Endodermal cell (in vitro differentiated cells): ENCODE measurements at regions not wholly inside any gene's neighbourhood (a gene's known extent, or its start where the extent isn't known, plus 50 kb on each side); places are given as distances from the start of the nearest gene placed in this dataset.

Experiments used
- DNase-seq: peaks from one replicate; pipeline ENCODE4 v3.0.0-alpha.2; 2017
- H3K27ac ChIP-seq: 2 replicates; pipeline ENCODE4 v1.5.1; 2013; ENCODE audit warnings: mild to moderate bottlenecking, low read depth, low read length, moderate library complexity
- H3K27me3 ChIP-seq: 2 replicates; pipeline ENCODE4 v1.6.1; 2013; ENCODE audit warnings: mild to moderate bottlenecking, low read length, moderate library complexity; ENCODE audit not compliant: insufficient read depth, control insufficient read depth, poor library complexity, severe bottlenecking
- H3K36me3 ChIP-seq: 2 replicates; pipeline ENCODE4 v1.7.0; 2013; ENCODE audit warnings: mild to moderate bottlenecking, low read length, moderate library complexity; ENCODE audit not compliant: control insufficient read depth, insufficient read depth
- H3K4me1 ChIP-seq: one replicate; pipeline ENCODE4 v1.7.0; 2013; ENCODE audit warnings: low read length; ENCODE audit not compliant: control insufficient read depth, insufficient read depth
- H3K4me3 ChIP-seq: 2 replicates; pipeline ENCODE4 v1.5.1; 2013; ENCODE audit warnings: mild to moderate bottlenecking, low read length, moderate library complexity
- H3K9ac ChIP-seq: 2 replicates; pipeline ENCODE4 v1.6.1; 2013; ENCODE audit warnings: mild to moderate bottlenecking, low read length, moderate library complexity; ENCODE audit not compliant: poor library complexity, severe bottlenecking; ENCODE audit errors: extremely low read depth
- H3K9me3 ChIP-seq: 2 replicates; pipeline ENCODE4 v1.6.1; 2013; ENCODE audit warnings: mild to moderate bottlenecking, low read length, moderate library complexity; ENCODE audit not compliant: control insufficient read depth
- H3K27ac Mint-ChIP-seq: 2 replicates; pipeline ENCODE4 v1.8.0; 2020; ENCODE audit warnings: mixed read lengths
- H3K27me3 Mint-ChIP-seq: 2 replicates; pipeline ENCODE4 v1.8.0; 2021; ENCODE audit warnings: mild to moderate bottlenecking, mixed read lengths; ENCODE audit not compliant: insufficient read depth
- H3K36me3 Mint-ChIP-seq: 2 replicates; pipeline ENCODE4 v1.8.0; 2020; ENCODE audit warnings: low read depth, mixed read lengths
- H3K4me1 Mint-ChIP-seq: 2 replicates; pipeline ENCODE4 v1.8.0; 2020; ENCODE audit warnings: mixed read lengths
- H3K4me3 Mint-ChIP-seq: 2 replicates; pipeline ENCODE4 v1.8.0; 2020; ENCODE audit warnings: mild to moderate bottlenecking, moderate library complexity, mixed read lengths
- H3K9me3 Mint-ChIP-seq: 2 replicates; pipeline ENCODE4 v1.8.0; 2020; ENCODE audit warnings: mild to moderate bottlenecking, mixed read lengths
- CTCF ChIP-seq: fragments of 200-600 bp; sonication (generic); conservative IDR thresholded peaks from 2 replicates; pipeline ENCODE4 v1.5.0; 2021; ENCODE audit warnings: antibody characterized with exemption, mild to moderate bottlenecking
- WGBS, 2 experiments: methylation state at CpG; one replicate each; pipeline versions ENCODE4 v1.1.5 to v1.1.7; 2013; ENCODE audit warnings: missing lambda C conversion rate in 2 of 2, mixed read lengths in 1 of 2; ENCODE audit not compliant: insufficient coverage in 1 of 2, insufficient read length in 1 of 2; 5-methylcytosine and 5-hydroxymethylcytosine counted together

- Histone ChIP-seq H3K36me3 (no peaks in the 10 kb centered on the region), H3K27me3 (no peaks in the 10 kb centered on the region), H3K27ac (no peak overlapping the region), H3K4me1 (peaks cover 17% of the 10 kb centered on the region), H3K9ac (no peak overlapping the region), H3K9me3 (no peaks in the 10 kb centered on the region), H3K4me3 (no peak overlapping the region)
- H3K9me3 Mint-ChIP-seq, result no peaks in the 10 kb centered on the region
- H3K27ac Mint-ChIP-seq, result peak overlapping the region; percentile 70
- TF ChIP-seq CTCF, result no peak
- H3K4me1 Mint-ChIP-seq, result peaks cover 58% of the 10 kb centered on the region
- DNase-seq, result peak; percentile 42
- H3K36me3 Mint-ChIP-seq, result no peaks in the 10 kb centered on the region
- no peak overlapping the region for H3K4me3 Mint-ChIP-seq
- H3K27me3 Mint-ChIP-seq, result no peaks in the 10 kb centered on the region
- WGBS, 2 experiments, result 76 to 100% methylated on average over 2 to 4 of the region's 4 CpGs
Observed at GRCh38 chr20:23153696-23154341, 67.7 kb upstream of the CD93 start.

GRCh38 chr20:23152902-23153301 lies 66.8 kb upstream of the CD93 start:
- no peak overlapping the region for H3K4me3 Mint-ChIP-seq
- H3K9me3 ChIP-seq, result no peaks in the 10 kb centered on the region
- peaks cover 49% of the 10 kb centered on the region for H3K4me1 Mint-ChIP-seq
- H3K36me3 ChIP-seq, result no peaks in the 10 kb centered on the region
- no peaks in the 10 kb centered on the region for H3K27me3 Mint-ChIP-seq
- TF ChIP-seq CTCF, result no peak
- H3K4me1 ChIP-seq, result peaks cover 17% of the 10 kb centered on the region
- H3K9ac ChIP-seq, result no peak overlapping the region
- H3K36me3 Mint-ChIP-seq, result no peaks in the 10 kb centered on the region
- H3K27ac Mint-ChIP-seq, result no peak overlapping the region
- H3K9me3 Mint-ChIP-seq, result no peaks in the 10 kb centered on the region
- H3K27ac ChIP-seq, result no peak overlapping the region
- 100% methylated on average over 3 of the region's 3 CpGs; no CpG with 5 or more reads in 1 of the 2 experiments for WGBS, 2 experiments
- H3K27me3 ChIP-seq, result no peaks in the 10 kb centered on the region
- H3K4me3 ChIP-seq, result no peak overlapping the region
- DNase-seq, result no peak

- 88 to 95% methylated on average over 7 to 8 of the region's 9 CpGs for WGBS, 2 experiments
- peaks cover 17% of the 10 kb centered on the region for H3K4me1 ChIP-seq
- no peak overlapping the region for H3K4me3 ChIP-seq
- no peak overlapping the region for H3K4me3 Mint-ChIP-seq
- H3K27ac Mint-ChIP-seq, result no peak overlapping the region
- H3K27me3 Mint-ChIP-seq, result no peaks in the 10 kb centered on the region
- no peak overlapping the region for H3K9ac ChIP-seq
- H3K27me3 ChIP-seq, result no peaks in the 10 kb centered on the region
- no peak overlapping the region for H3K27ac ChIP-seq
- peak; percentile 40 for DNase-seq
- no peaks in the 10 kb centered on the region for H3K36me3 ChIP-seq
- no peaks in the 10 kb centered on the region for H3K9me3 ChIP-seq
- H3K4me1 Mint-ChIP-seq, result peaks cover 46% of the 10 kb centered on the region
- H3K36me3 Mint-ChIP-seq, result no peaks in the 10 kb centered on the region
- TF ChIP-seq CTCF, result no peak
- no peaks in the 10 kb centered on the region for H3K9me3 Mint-ChIP-seq
Observed at GRCh38 chr20:23152308-23152892, 66.3 kb upstream of the CD93 start.
